ENCODE measurements at regions not wholly inside any gene's neighbourhood (a gene's known extent, or its start where the extent isn't known, plus 50 kb on each side); places are given as distances from the start of the nearest gene placed in this dataset.

GRCh38 chrX:40284852-40285251 lies 187.1 kb upstream of the BCOR start:
- peaks cover 3% of the 10 kb centered on the region for H3K36me3 Mint-ChIP-seq (ENCODE audit: low read depth)
- no peak overlapping the region for H3K27ac Mint-ChIP-seq (ENCODE audit: unreplicated experiment)
- DNase-seq (ENCODE audit: low spot score), result no peak
- no peak overlapping the region for H3K4me3 Mint-ChIP-seq (ENCODE audit: unreplicated experiment)
- no peak for TF ChIP-seq CTCF (IDR thresholded peaks at IDR 0.05)
- H3K4me1 Mint-ChIP-seq (ENCODE audit: low read depth), result peaks cover 17% of the 10 kb centered on the region
- peaks cover 36% of the 10 kb centered on the region for H3K9me3 Mint-ChIP-seq (ENCODE audit: low read depth)
- no peaks in the 10 kb centered on the region for H3K27me3 Mint-ChIP-seq (ENCODE audit: low read depth)

- no peak for TF ChIP-seq CTCF (IDR thresholded peaks at IDR 0.05)
- Mint-ChIP-seq H3K4me1 (ENCODE audit: low read depth) (peaks cover 17% of the 10 kb centered on the region), H3K27me3 (ENCODE audit: low read depth) (no peaks in the 10 kb centered on the region), H3K4me3 (ENCODE audit: unreplicated experiment) (no peak overlapping the region), H3K36me3 (ENCODE audit: low read depth) (peaks cover 3% of the 10 kb centered on the region), H3K9me3 (ENCODE audit: low read depth) (peaks cover 30% of the 10 kb centered on the region), H3K27ac (ENCODE audit: unreplicated experiment) (no peak overlapping the region)
- DNase-seq (ENCODE audit: low spot score), result no peak
These were observed 186.2 kb upstream of the BCOR start for GRCh38 chrX:40283981-40284380.

- Mint-ChIP-seq H3K4me1 (ENCODE audit: low read depth) (peaks cover 17% of the 10 kb centered on the region), H3K9me3 (ENCODE audit: low read depth) (peaks cover 24% of the 10 kb centered on the region), H3K27me3 (ENCODE audit: low read depth) (no peaks in the 10 kb centered on the region), H3K27ac (ENCODE audit: unreplicated experiment) (no peak overlapping the region), H3K36me3 (ENCODE audit: low read depth) (peaks cover 3% of the 10 kb centered on the region), H3K4me3 (ENCODE audit: unreplicated experiment) (no peak overlapping the region)
- TF ChIP-seq CTCF (IDR thresholded peaks at IDR 0.05), result no peak
- DNase-seq (ENCODE audit: low spot score), result no peak
These were observed 185.3 kb upstream of the BCOR start for GRCh38 chrX:40282946-40283660.

- peaks cover 17% of the 10 kb centered on the region for H3K4me1 Mint-ChIP-seq (ENCODE audit: low read depth)
- H3K9me3 Mint-ChIP-seq (ENCODE audit: low read depth), result peaks cover 17% of the 10 kb centered on the region
- H3K27ac Mint-ChIP-seq (ENCODE audit: unreplicated experiment), result no peak overlapping the region
- DNase-seq (ENCODE audit: low spot score), result no peak
- no peak for TF ChIP-seq CTCF (IDR thresholded peaks at IDR 0.05)
- no peak overlapping the region for H3K4me3 Mint-ChIP-seq (ENCODE audit: unreplicated experiment)
- peaks cover 3% of the 10 kb centered on the region for H3K36me3 Mint-ChIP-seq (ENCODE audit: low read depth)
- no peaks in the 10 kb centered on the region for H3K27me3 Mint-ChIP-seq (ENCODE audit: low read depth)
These were observed 184.6 kb upstream of the BCOR start for GRCh38 chrX:40282348-40282747.

- no peak overlapping the region for H3K27ac Mint-ChIP-seq (ENCODE audit: unreplicated experiment)
These were observed 183.7 kb upstream of the BCOR start for GRCh38 chrX:40281336-40282005.

More at GRCh38 chrX:40281336-40282005, 183.7 kb upstream of the BCOR start:
- Mint-ChIP-seq H3K27me3 (ENCODE audit: low read depth) (no peaks in the 10 kb centered on the region), H3K4me1 (ENCODE audit: low read depth) (peaks cover 17% of the 10 kb centered on the region), H3K4me3 (ENCODE audit: unreplicated experiment) (no peak overlapping the region), H3K9me3 (ENCODE audit: low read depth) (peaks cover 15% of the 10 kb centered on the region), H3K36me3 (ENCODE audit: low read depth) (peaks cover 3% of the 10 kb centered on the region)
- no peak for TF ChIP-seq CTCF (IDR thresholded peaks at IDR 0.05)
- no peak for DNase-seq (ENCODE audit: low spot score)
